Upper lobe of right lung (tissue), 1 donor: ENCODE measurements at regions not wholly inside any gene's neighbourhood (a gene's known extent, or its start where the extent isn't known, plus 50 kb on each side); places are given as distances from the start of the nearest gene placed in this dataset.

Experiments used
- ATAC-seq: fragments of 200-7000 bp; cut with Tn5 transposase; one replicate; pipeline ENCODE4 v1.9.1; 2020; ENCODE audit warnings: mild to moderate bottlenecking, moderate library complexity
- DNase-seq: peaks from one replicate; pipeline ENCODE4 v3.0.0-alpha.2; 2020
- H3K27ac ChIP-seq: fragments of 200-600 bp; one replicate; pipeline ENCODE4 v1.8.0; 2022
- H3K27me3 ChIP-seq: fragments of 200-600 bp; one replicate; pipeline ENCODE4 v1.8.0; 2022; ENCODE audit warnings: mild to moderate bottlenecking
- H3K36me3 ChIP-seq: fragments of 200-600 bp; one replicate; pipeline ENCODE4 v1.8.0; 2022
- H3K4me1 ChIP-seq: fragments of 200-600 bp; one replicate; pipeline ENCODE4 v1.8.0; 2022
- H3K4me3 ChIP-seq: fragments of 200-600 bp; one replicate; pipeline ENCODE4 v1.8.0; 2022; ENCODE audit warnings: mild to moderate bottlenecking
- H3K9me3 ChIP-seq: fragments of 200-600 bp; one replicate; pipeline ENCODE4 v1.8.0; 2022
- CTCF ChIP-seq: fragments of 200-600 bp; IDR thresholded peaks from one replicate; pipeline ENCODE4 v1.8.0; 2022; ENCODE audit warnings: antibody characterized with exemption
- intact Hi-C: fragments of 100-400 bp; cut with DNase I; formaldehyde crosslinking; loops from one replicate; pipeline ENCODE4 v1.11.0; 2022
- donor health status: DM: no; HTN: yes; CAD: no; lungs with severe emphysema.

GRCh38 chr3:72480366-72480765 is 367.9 kb downstream of the SHQ1 start:
- H3K36me3 ChIP-seq = no peaks in the 10 kb centered on the region
- no peak overlapping the region for H3K27ac ChIP-seq
- H3K9me3 ChIP-seq = no peaks in the 10 kb centered on the region
- H3K4me3 ChIP-seq = no peak overlapping the region
- intact Hi-C loops = no loop called here
- ATAC-seq = no peak
- DNase-seq = no peak
- no peaks in the 10 kb centered on the region for H3K27me3 ChIP-seq
- peaks cover 10% of the 10 kb centered on the region for H3K4me1 ChIP-seq
- no peak for TF ChIP-seq CTCF

GRCh38 chr3:72479651-72480215 is 368.5 kb downstream of the SHQ1 start:
- Histone ChIP-seq H3K4me3 (no peak overlapping the region), H3K27ac (no peak overlapping the region), H3K27me3 (no peaks in the 10 kb centered on the region), H3K9me3 (no peaks in the 10 kb centered on the region), H3K4me1 (peaks cover 10% of the 10 kb centered on the region), H3K36me3 (no peaks in the 10 kb centered on the region)
- intact Hi-C loops = no loop called here
- ATAC-seq (no peak), DNase-seq (no peak)
- TF ChIP-seq CTCF = no peak

- DNase-seq (no peak), ATAC-seq (no peak)
- no peak for TF ChIP-seq CTCF
- intact Hi-C loops = no loop called here
- H3K27me3 ChIP-seq = no peaks in the 10 kb centered on the region
- no peak overlapping the region for H3K4me3 ChIP-seq
- H3K27ac ChIP-seq = no peak overlapping the region
- no peaks in the 10 kb centered on the region for H3K9me3 ChIP-seq
- no peaks in the 10 kb centered on the region for H3K36me3 ChIP-seq
- no peaks in the 10 kb centered on the region for H3K4me1 ChIP-seq
Observed at GRCh38 chr3:72476139-72476483, 372.1 kb downstream of the SHQ1 start.

GRCh38 chr3:72475258-72476138 is 372.7 kb downstream of the SHQ1 start:
- Histone ChIP-seq H3K9me3 (no peaks in the 10 kb centered on the region), H3K4me1 (no peaks in the 10 kb centered on the region), H3K4me3 (no peak overlapping the region), H3K27me3 (no peaks in the 10 kb centered on the region), H3K27ac (no peak overlapping the region), H3K36me3 (no peaks in the 10 kb centered on the region)
- intact Hi-C loops = no loop called here
- DNase-seq = no peak
- no peak for TF ChIP-seq CTCF
- no peak for ATAC-seq

GRCh38 chr3:72474775-72475174 is 373.5 kb downstream of the SHQ1 start:
- no peaks in the 10 kb centered on the region for H3K27me3 ChIP-seq
- no peak for DNase-seq
- H3K4me1 ChIP-seq = no peaks in the 10 kb centered on the region
- no peak for ATAC-seq
- no peaks in the 10 kb centered on the region for H3K9me3 ChIP-seq
- H3K27ac ChIP-seq = no peak overlapping the region
- TF ChIP-seq CTCF = no peak
- H3K4me3 ChIP-seq = no peak overlapping the region
- no peaks in the 10 kb centered on the region for H3K36me3 ChIP-seq
- intact Hi-C loops = no loop called here
